ENCODE measurements at regions not wholly inside any gene's neighbourhood (a gene's known extent, or its start where the extent isn't known, plus 50 kb on each side); places are given as distances from the start of the nearest gene placed in this dataset.

DNA sequence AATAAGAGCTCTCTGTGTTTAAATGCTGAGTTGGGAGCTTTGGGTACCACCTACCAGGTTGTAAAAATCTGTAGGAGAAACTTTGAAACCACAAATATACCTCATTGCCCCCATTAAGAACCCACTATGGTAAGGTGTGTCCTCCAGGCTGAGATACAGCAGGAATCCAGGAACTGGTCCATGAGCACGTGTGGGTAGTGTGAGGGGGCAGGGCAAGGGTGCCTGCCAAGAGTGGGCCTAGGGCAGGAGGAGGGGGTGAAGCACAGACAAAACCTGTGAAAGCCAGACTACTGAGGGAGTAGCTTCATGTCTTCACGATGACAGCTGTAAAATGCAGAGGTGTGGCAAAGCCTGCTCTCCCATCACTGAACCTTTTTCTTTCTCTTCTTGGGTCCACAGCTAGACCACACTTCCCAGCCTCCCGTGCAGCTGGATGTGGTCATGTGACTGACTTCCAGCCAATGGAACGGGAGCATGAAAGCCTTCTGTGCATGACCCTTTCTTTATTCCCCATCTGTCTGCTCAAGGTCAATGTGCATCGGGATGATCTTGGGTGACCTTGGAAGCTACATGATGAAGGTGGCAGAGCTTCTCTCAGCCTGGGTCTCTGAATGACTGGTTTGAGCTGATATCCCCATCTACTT is 51.1 kb upstream of the POMGNT2 start:
- DNase-seq (ENCODE audit: low read depth) = no peak
- no peak for TF ChIP-seq POLR2A (IDR thresholded peaks at IDR 0.05; ENCODE audit: extremely low read depth, insufficient read length)
- TF ChIP-seq MYC (IDR thresholded peaks at IDR 0.05; ENCODE audit: low read depth, low read length) = no peak
- TF ChIP-seq, protein P1, sequence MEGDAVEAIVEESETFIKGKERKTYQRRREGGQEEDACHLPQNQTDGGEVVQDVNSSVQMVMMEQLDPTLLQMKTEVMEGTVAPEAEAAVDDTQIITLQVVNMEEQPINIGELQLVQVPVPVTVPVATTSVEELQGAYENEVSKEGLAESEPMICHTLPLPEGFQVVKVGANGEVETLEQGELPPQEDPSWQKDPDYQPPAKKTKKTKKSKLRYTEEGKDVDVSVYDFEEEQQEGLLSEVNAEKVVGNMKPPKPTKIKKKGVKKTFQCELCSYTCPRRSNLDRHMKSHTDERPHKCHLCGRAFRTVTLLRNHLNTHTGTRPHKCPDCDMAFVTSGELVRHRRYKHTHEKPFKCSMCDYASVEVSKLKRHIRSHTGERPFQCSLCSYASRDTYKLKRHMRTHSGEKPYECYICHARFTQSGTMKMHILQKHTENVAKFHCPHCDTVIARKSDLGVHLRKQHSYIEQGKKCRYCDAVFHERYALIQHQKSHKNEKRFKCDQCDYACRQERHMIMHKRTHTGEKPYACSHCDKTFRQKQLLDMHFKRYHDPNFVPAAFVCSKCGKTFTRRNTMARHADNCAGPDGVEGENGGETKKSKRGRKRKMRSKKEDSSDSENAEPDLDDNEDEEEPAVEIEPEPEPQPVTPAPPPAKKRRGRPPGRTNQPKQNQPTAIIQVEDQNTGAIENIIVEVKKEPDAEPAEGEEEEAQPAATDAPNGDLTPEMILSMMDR (IDR thresholded peaks at IDR 0.05; ENCODE audit: low read depth, low read length) = no peak
- TF ChIP-seq, protein P2, sequence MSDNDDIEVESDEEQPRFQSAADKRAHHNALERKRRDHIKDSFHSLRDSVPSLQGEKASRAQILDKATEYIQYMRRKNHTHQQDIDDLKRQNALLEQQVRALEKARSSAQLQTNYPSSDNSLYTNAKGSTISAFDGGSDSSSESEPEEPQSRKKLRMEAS (IDR thresholded peaks at IDR 0.05; ENCODE audit: low read depth, low read length) = no peak
- H3K4me3 ChIP-seq (ENCODE audit: low read depth, low read length) = no peak overlapping the region

DNA sequence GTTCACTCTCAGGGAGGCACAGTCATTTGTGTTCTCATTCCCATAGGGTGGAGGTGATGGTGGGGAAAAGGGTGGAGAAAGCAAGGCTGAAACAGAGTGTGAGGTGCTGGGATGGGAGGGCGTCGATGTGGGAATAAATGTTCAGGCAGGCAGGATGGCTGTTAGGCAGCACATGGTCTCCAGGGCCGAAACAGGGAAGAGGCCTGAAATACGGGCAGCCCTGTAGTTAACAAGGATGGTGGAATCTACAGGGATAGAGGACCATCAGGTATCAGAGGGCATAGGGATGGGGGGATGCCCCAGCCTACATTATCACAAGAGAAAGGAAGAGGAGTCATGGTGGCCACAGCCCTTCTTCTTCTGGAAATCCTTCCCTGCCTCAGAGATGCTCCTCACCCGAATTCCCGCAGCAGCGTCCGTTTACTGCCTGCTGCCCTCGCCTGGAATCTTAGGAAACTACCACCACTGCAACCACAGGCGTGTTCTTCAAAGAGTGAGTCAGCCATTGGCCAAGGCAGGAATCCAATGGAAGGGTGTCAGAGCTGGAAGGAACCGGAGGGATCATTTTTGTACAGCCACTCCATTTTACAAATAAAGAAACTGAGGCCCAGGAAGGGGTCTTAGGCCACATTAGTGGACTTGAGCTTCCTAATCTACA is 49.7 kb upstream of the POMGNT2 start:
- DNase-seq (ENCODE audit: low read depth) = peak; percentile 24
- TF ChIP-seq, protein P1 (IDR thresholded peaks at IDR 0.05; ENCODE audit: low read depth, low read length) = peak; percentile 17
- TF ChIP-seq POLR2A (IDR thresholded peaks at IDR 0.05; ENCODE audit: extremely low read depth, insufficient read length) = no peak
- no peak overlapping the region for H3K4me3 ChIP-seq (ENCODE audit: low read depth, low read length)
